ENCODE measurements at regions not wholly inside any gene's neighbourhood (a gene's known extent, or its start where the extent isn't known, plus 50 kb on each side); places are given as distances from the start of the nearest gene placed in this dataset.

DNA sequence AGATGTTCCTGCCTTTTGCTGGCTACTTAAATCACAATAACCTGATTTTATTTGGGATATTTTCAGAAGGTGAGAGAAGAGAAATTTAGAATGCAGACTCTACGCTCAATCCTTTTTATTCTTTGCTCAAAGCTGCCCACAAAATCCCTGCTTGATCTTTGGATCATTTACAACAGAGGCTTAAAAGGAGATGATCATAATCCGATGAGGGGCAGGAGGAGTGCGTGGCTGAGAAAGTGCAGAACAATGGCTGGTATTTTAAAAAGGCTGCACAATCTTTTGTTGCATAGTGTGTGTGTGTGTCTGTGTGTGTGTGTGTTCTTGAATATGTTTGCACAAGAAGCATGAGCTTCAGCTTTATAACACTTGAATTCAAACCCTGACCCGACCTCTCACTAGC, 256.3 kb upstream of the MYT1L start:
- TF ChIP-seq, protein P1, sequence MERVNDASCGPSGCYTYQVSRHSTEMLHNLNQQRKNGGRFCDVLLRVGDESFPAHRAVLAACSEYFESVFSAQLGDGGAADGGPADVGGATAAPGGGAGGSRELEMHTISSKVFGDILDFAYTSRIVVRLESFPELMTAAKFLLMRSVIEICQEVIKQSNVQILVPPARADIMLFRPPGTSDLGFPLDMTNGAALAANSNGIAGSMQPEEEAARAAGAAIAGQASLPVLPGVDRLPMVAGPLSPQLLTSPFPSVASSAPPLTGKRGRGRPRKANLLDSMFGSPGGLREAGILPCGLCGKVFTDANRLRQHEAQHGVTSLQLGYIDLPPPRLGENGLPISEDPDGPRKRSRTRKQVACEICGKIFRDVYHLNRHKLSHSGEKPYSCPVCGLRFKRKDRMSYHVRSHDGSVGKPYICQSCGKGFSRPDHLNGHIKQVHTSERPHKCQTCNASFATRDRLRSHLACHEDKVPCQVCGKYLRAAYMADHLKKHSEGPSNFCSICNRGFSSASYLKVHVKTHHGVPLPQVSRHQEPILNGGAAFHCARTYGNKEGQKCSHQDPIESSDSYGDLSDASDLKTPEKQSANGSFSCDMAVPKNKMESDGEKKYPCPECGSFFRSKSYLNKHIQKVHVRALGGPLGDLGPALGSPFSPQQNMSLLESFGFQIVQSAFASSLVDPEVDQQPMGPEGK (CRISPR knock-in tag; IDR thresholded peaks at IDR 0.05; ENCODE audit: borderline replicate concordance) = no peak
- TF ChIP-seq RARB (CRISPR knock-in tag; IDR thresholded peaks at IDR 0.05) (no peak), ZFP30 (CRISPR knock-in tag; IDR thresholded peaks at IDR 0.05) (no peak), ARNTL (CRISPR knock-in tag; IDR thresholded peaks at IDR 0.05; ENCODE audit: borderline replicate concordance, low read depth) (no peak), BACH2 (CRISPR knock-in tag; IDR thresholded peaks at IDR 0.05; ENCODE audit: borderline replicate concordance) (no peak), ESRRG (CRISPR knock-in tag; IDR thresholded peaks at IDR 0.05) (no peak), ZC3H10 (CRISPR knock-in tag; IDR thresholded peaks at IDR 0.05) (no peak), TCF4 (CRISPR knock-in tag; IDR thresholded peaks at IDR 0.05; ENCODE audit: borderline replicate concordance) (no peak)
- TF ChIP-seq, protein P2, sequence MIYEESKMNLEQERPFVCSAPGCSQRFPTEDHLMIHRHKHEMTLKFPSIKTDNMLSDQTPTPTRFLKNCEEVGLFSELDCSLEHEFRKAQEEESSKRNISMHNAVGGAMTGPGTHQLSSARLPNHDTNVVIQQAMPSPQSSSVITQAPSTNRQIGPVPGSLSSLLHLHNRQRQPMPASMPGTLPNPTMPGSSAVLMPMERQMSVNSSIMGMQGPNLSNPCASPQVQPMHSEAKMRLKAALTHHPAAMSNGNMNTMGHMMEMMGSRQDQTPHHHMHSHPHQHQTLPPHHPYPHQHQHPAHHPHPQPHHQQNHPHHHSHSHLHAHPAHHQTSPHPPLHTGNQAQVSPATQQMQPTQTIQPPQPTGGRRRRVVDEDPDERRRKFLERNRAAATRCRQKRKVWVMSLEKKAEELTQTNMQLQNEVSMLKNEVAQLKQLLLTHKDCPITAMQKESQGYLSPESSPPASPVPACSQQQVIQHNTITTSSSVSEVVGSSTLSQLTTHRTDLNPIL (CRISPR knock-in tag; IDR thresholded peaks at IDR 0.05; ENCODE audit: low read depth) = no peak
- TF ChIP-seq, protein P3, sequence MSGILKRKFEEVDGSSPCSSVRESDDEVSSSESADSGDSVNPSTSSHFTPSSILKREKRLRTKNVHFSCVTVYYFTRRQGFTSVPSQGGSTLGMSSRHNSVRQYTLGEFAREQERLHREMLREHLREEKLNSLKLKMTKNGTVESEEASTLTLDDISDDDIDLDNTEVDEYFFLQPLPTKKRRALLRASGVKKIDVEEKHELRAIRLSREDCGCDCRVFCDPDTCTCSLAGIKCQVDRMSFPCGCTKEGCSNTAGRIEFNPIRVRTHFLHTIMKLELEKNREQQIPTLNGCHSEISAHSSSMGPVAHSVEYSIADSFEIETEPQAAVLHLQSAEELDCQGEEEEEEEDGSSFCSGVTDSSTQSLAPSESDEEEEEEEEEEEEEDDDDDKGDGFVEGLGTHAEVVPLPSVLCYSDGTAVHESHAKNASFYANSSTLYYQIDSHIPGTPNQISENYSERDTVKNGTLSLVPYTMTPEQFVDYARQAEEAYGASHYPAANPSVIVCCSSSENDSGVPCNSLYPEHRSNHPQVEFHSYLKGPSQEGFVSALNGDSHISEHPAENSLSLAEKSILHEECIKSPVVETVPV (CRISPR knock-in tag; IDR thresholded peaks at IDR 0.05) = no peak

All from SK-N-SH treated with all-trans-retinoic acid at 6 μM for 48 hours (cell line).